Keratinocyte (primary cell): ENCODE measurements at regions not wholly inside any gene's neighbourhood (a gene's known extent, or its start where the extent isn't known, plus 50 kb on each side); places are given as distances from the start of the nearest gene placed in this dataset.

ENCODE experiments used
- DNase-seq: peaks from one replicate; pipeline ENCODE4 v3.0.0-alpha.2; 2011; ENCODE audit warnings: low read depth, missing footprints, low spot score
- FAIRE-seq: peaks from 2 replicates; lab custom pipeline; 2011; peaks lifted over from hg19 to GRCh38; lab: Jason Lieb, UNC
- H2AFZ ChIP-seq: 2 replicates; pipeline ENCODE4 v1.6.0; 2012; ENCODE audit warnings: low read length, control low read depth, inconsistent platforms; ENCODE audit not compliant: control insufficient read depth
- H3K27ac ChIP-seq: 2 replicates; pipeline ENCODE4 v1.5.1; 2011; ENCODE audit warnings: low read length; ENCODE audit not compliant: control insufficient read depth, insufficient read depth
- H3K27me3 ChIP-seq: 3 replicates; pipeline ENCODE4 v1.6.0; 2011; ENCODE audit warnings: low read length; ENCODE audit not compliant: control insufficient read depth, insufficient read depth; ENCODE audit errors: extremely low read depth
- H3K36me3 ChIP-seq, 2 experiments: 2 replicates in 1 of 2; 3 replicates in 1 of 2; pipeline ENCODE4 v1.5.1; 2011; ENCODE audit warnings: low read length in 2 of 2, mild to moderate bottlenecking in 1 of 2; ENCODE audit not compliant: control insufficient read depth in 2 of 2, insufficient read depth in 2 of 2; ENCODE audit errors: extremely low read depth in 1 of 2
- H3K4me1 ChIP-seq: 3 replicates; pipeline ENCODE4 v1.5.1; 2011; ENCODE audit warnings: low read length; ENCODE audit not compliant: control insufficient read depth, insufficient read depth; ENCODE audit errors: extremely low read depth
- H3K4me2 ChIP-seq: 3 replicates; pipeline ENCODE4 v1.6.0; 2011; ENCODE audit warnings: low read depth, low read length; ENCODE audit not compliant: control insufficient read depth, insufficient read depth; ENCODE audit errors: extremely low read depth
- H3K4me3 ChIP-seq, 3 experiments: fragments of 200-600 bp in 1 of 3; sonication (generic) in 1 of 3; 2 replicates in 2 of 3; 3 replicates in 1 of 3; pipeline ENCODE4 v1.5.1; 2011 to 2016; ENCODE audit warnings: low read length in 3 of 3, mild to moderate bottlenecking in 3 of 3, control low read depth in 2 of 3, inconsistent platforms in 1 of 3, low read depth in 1 of 3, mixed read lengths in 1 of 3, mixed run types in 1 of 3, moderate library complexity in 1 of 3; ENCODE audit not compliant: control insufficient read depth in 2 of 3, insufficient read depth in 2 of 3; ENCODE audit errors: extremely low read depth in 1 of 3
- H3K79me2 ChIP-seq: 2 replicates; pipeline ENCODE4 v1.6.0; 2012; ENCODE audit warnings: low read length; ENCODE audit not compliant: control insufficient read depth, insufficient read depth
- H3K9ac ChIP-seq: 3 replicates; pipeline ENCODE4 v1.6.0; 2011; ENCODE audit warnings: low read length; ENCODE audit not compliant: control insufficient read depth, insufficient read depth; ENCODE audit errors: extremely low read depth
- H3K9me1 ChIP-seq: 3 replicates; pipeline ENCODE4 v1.6.0; 2011; ENCODE audit warnings: low read length; ENCODE audit not compliant: control insufficient read depth, insufficient read depth; ENCODE audit errors: extremely low read depth
- H3K9me3 ChIP-seq: 2 replicates; pipeline ENCODE4 v1.5.1; 2012; ENCODE audit warnings: low read depth, low read length; ENCODE audit not compliant: control insufficient read depth
- H4K20me1 ChIP-seq: 3 replicates; pipeline ENCODE4 v1.6.0; 2011; ENCODE audit warnings: low read length; ENCODE audit not compliant: control insufficient read depth, insufficient read depth; ENCODE audit errors: extremely low read depth
- EZH2 ChIP-seq: IDR thresholded peaks from one replicate; pipeline ENCODE4 v1.6.1; 2012; ENCODE audit warnings: inconsistent platforms, mild to moderate bottlenecking, low read length, moderate library complexity
- dilution Hi-C: fragments of 300-500 bp; cut with MboI; formaldehyde crosslinking; loops from one replicate; pipeline ENCODE4 v1.7.0; 2020; ENCODE audit warnings: low sequenced_read_pairs; ENCODE audit not compliant: extremely low pct_ligation_motif_present
- TF ChIP-seq, protein P1 (sequence below), 3 experiments: IDR thresholded peaks in 1 of 3; conservative IDR thresholded peaks in 1 of 3; optimal IDR thresholded peaks in 1 of 3; 2 replicates in 2 of 3; 3 replicates in 1 of 3; pipeline versions ENCODE3 to v1.5.1; 2011; ENCODE audit warnings: low read length in 3 of 3, mild to moderate bottlenecking in 3 of 3, moderate library complexity in 2 of 3, control low read depth in 1 of 3, inconsistent platforms in 1 of 3; ENCODE audit not compliant: insufficient read depth in 2 of 3; ENCODE audit errors: extremely low read depth in 1 of 3

DNA sequence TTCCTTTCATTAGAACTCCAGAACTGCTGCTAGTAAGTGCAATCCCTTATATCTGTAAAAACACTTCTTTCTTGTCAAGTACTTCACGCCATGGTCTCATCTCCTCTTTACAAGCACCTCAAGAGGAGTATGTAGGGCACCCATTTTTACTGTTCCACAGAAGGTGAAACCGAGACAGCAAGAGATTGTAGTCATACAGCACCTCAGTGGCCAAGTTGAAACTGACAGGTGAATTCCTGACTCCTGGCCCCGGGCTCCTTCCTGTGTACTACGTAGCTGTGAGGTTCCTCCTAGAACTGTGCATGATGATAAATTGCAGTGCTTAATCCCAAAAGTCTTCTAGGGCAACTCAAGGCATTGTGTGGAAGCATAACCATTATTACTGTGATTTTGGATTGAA lies 131.5 kb upstream of the MEIS1 start:
- no peak overlapping the region for H3K9ac ChIP-seq
- H3K9me1 ChIP-seq, result no peaks in the 10 kb centered on the region
- no peak overlapping the region for H3K27ac ChIP-seq
- TF ChIP-seq, protein P1, sequence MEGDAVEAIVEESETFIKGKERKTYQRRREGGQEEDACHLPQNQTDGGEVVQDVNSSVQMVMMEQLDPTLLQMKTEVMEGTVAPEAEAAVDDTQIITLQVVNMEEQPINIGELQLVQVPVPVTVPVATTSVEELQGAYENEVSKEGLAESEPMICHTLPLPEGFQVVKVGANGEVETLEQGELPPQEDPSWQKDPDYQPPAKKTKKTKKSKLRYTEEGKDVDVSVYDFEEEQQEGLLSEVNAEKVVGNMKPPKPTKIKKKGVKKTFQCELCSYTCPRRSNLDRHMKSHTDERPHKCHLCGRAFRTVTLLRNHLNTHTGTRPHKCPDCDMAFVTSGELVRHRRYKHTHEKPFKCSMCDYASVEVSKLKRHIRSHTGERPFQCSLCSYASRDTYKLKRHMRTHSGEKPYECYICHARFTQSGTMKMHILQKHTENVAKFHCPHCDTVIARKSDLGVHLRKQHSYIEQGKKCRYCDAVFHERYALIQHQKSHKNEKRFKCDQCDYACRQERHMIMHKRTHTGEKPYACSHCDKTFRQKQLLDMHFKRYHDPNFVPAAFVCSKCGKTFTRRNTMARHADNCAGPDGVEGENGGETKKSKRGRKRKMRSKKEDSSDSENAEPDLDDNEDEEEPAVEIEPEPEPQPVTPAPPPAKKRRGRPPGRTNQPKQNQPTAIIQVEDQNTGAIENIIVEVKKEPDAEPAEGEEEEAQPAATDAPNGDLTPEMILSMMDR (optimal IDR thresholded peaks at IDR 0.05 in 1 of 3, IDR thresholded peaks at IDR 0.05 in 1 of 3, conservative IDR thresholded peaks at IDR 0.05 in 1 of 3; ENCODE audit: extremely low read depth in 1 of 3, insufficient read depth in 2 of 3, low read length in 3 of 3), result no peak
- TF ChIP-seq EZH2, result no peak
- H3K9me3 ChIP-seq, result no peaks in the 10 kb centered on the region
- H2AFZ ChIP-seq, result no peak overlapping the region
- DNase-seq (no peak), FAIRE-seq (no peak)
- H3K27me3 ChIP-seq, result peaks cover 3% of the 10 kb centered on the region
- no peak overlapping the region for H3K4me3 ChIP-seq
- no peaks in the 10 kb centered on the region for H3K79me2 ChIP-seq
- H3K4me2 ChIP-seq, result no peak overlapping the region
- no peaks in the 10 kb centered on the region for H3K4me1 ChIP-seq
- no peaks in the 10 kb centered on the region for H4K20me1 ChIP-seq
- dilution Hi-C loops, result no loop called here
- H3K36me3 ChIP-seq, result no peaks in the 10 kb centered on the region

DNA sequence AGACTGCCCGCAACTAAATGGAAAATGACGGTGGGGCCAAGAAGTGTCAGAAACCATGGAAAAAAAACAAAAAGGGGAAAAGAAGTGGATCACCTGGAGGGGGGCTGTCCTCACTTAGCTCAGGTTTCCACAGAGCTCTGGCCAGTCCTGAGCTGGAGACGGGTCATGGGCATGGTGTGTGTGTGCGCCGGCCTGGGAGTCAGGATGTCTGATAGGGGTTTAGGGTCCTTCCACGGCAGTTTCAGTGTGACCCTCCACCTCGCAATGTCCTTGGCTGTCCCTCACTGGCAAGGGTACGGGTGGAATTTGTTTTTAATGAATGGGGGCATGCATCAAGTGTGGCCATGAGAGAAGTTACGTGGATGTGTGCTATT lies 133.2 kb upstream of the MEIS1 start:
- dilution Hi-C loops, result no loop called here
- TF ChIP-seq, protein P1 (optimal IDR thresholded peaks at IDR 0.05 in 1 of 3, IDR thresholded peaks at IDR 0.05 in 1 of 3, conservative IDR thresholded peaks at IDR 0.05 in 1 of 3; ENCODE audit: extremely low read depth in 1 of 3, insufficient read depth in 2 of 3, low read length in 3 of 3), result no peak
- TF ChIP-seq EZH2, result no peak
- no peaks in the 10 kb centered on the region for H3K9me3 ChIP-seq
- no peaks in the 10 kb centered on the region for H3K79me2 ChIP-seq
- no peaks in the 10 kb centered on the region for H3K36me3 ChIP-seq
- H3K4me3 ChIP-seq, result no peak overlapping the region
- H3K27me3 ChIP-seq, result peaks cover 3% of the 10 kb centered on the region
- no peaks in the 10 kb centered on the region for H4K20me1 ChIP-seq
- no peaks in the 10 kb centered on the region for H3K9me1 ChIP-seq
- FAIRE-seq (no peak), DNase-seq (no peak)
- H3K4me1 ChIP-seq, result no peaks in the 10 kb centered on the region
- H3K9ac ChIP-seq, result no peak overlapping the region
- no peak overlapping the region for H3K27ac ChIP-seq
- no peak overlapping the region for H3K4me2 ChIP-seq
- no peak overlapping the region for H2AFZ ChIP-seq
